ENCODE measurements at regions not wholly inside any gene's neighbourhood (a gene's known extent, or its start where the extent isn't known, plus 50 kb on each side); places are given as distances from the start of the nearest gene placed in this dataset.

GRCh38 chr9:135254176-135255032, 166.9 kb downstream of the OLFM1 start:
- no peak overlapping the region for H3K4me3 ChIP-seq
- no peak overlapping the region for H3K27ac ChIP-seq
- no peak overlapping the region for H3K9ac ChIP-seq (ENCODE audit: insufficient read length)
- no peaks in the 10 kb centered on the region for H3K9me3 ChIP-seq (ENCODE audit: low read depth, low read length)
- no peaks in the 10 kb centered on the region for H3K36me3 ChIP-seq (ENCODE audit: insufficient read depth, low read length)
- TF ChIP-seq EZH2 (IDR thresholded peaks at IDR 0.05) (no peak), POLR2AphosphoS5 (IDR thresholded peaks at IDR 0.05; ENCODE audit: borderline replicate concordance, low read depth, low read length) (no peak), FOXP2 (optimal IDR thresholded peaks at IDR 0.05; ENCODE audit: control extremely low read depth, extremely low read length, insufficient read depth) (no peak)
- no peak for DNase-seq (ENCODE audit: low read depth, low spot score)

- Histone ChIP-seq H3K9me3 (ENCODE audit: low read depth, low read length) (no peaks in the 10 kb centered on the region), H3K9ac (ENCODE audit: insufficient read length) (no peak overlapping the region), H3K36me3 (ENCODE audit: insufficient read depth, low read length) (no peaks in the 10 kb centered on the region), H3K27ac (no peak overlapping the region), H3K4me3 (no peak overlapping the region)
- TF ChIP-seq FOXP2 (optimal IDR thresholded peaks at IDR 0.05; ENCODE audit: control extremely low read depth, extremely low read length, insufficient read depth) (no peak), POLR2AphosphoS5 (IDR thresholded peaks at IDR 0.05; ENCODE audit: borderline replicate concordance, low read depth, low read length) (no peak), EZH2 (IDR thresholded peaks at IDR 0.05) (no peak)
- DNase-seq (ENCODE audit: low read depth, low spot score) = no peak
These were observed 167.8 kb downstream of the OLFM1 start for GRCh38 chr9:135255033-135255840.

GRCh38 chr9:135255841-135256580, 168.5 kb downstream of the OLFM1 start:
- H3K4me3 ChIP-seq = no peak overlapping the region
- no peak for TF ChIP-seq FOXP2 (optimal IDR thresholded peaks at IDR 0.05; ENCODE audit: control extremely low read depth, extremely low read length, insufficient read depth)
- no peak for TF ChIP-seq POLR2AphosphoS5 (IDR thresholded peaks at IDR 0.05; ENCODE audit: borderline replicate concordance, low read depth, low read length)
- no peak for TF ChIP-seq EZH2 (IDR thresholded peaks at IDR 0.05)
- H3K36me3 ChIP-seq (ENCODE audit: insufficient read depth, low read length) = no peaks in the 10 kb centered on the region
- H3K27ac ChIP-seq = no peak overlapping the region
- no peak for DNase-seq (ENCODE audit: low read depth, low spot score)
- no peak overlapping the region for H3K9ac ChIP-seq (ENCODE audit: insufficient read length)
- no peaks in the 10 kb centered on the region for H3K9me3 ChIP-seq (ENCODE audit: low read depth, low read length)

DNA sequence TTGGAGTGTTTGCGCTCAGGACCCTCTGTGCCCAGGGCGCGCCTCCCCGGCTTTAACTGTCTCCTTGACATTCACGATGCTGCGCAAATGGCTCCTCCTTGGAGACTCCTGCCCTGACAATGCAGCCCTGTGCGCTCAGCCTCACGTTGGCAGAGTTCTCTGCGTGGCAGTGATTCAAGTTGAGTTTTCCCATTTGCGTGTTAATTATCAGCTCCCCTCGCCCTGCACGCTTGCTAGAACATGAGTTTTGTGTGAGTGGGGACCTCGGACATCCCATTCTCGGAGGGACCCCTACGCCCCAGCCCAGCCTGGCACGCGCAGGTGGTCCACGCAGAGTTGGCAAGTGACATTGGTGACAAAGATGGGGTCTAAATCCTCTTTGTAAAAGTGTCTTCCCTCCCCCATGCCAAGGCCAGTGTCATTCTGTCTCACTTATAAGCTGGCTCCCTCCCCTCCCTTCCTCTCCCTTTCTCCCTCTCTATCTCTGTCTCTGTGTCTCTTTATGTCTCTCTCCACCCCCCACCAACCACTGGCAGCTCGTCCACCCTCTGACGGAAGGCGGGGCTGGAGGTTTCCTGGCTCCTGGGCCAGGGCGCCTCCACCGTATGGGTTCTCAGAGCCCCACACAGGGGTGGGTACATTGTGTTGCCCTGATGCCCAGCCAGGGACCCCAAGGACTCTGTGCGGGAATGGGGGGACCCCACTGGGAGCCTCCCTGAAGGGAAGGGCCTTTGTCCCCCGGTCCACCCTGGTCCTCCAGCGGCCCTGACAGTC, 169.3 kb downstream of the OLFM1 start:
- H3K4me3 ChIP-seq = no peak overlapping the region
- H3K9me3 ChIP-seq (ENCODE audit: low read depth, low read length) = no peaks in the 10 kb centered on the region
- H3K36me3 ChIP-seq (ENCODE audit: insufficient read depth, low read length) = no peaks in the 10 kb centered on the region
- DNase-seq (ENCODE audit: low read depth, low spot score) = no peak
- no peak overlapping the region for H3K27ac ChIP-seq
- no peak overlapping the region for H3K9ac ChIP-seq (ENCODE audit: insufficient read length)
- TF ChIP-seq POLR2AphosphoS5 (IDR thresholded peaks at IDR 0.05; ENCODE audit: borderline replicate concordance, low read depth, low read length) (no peak), EZH2 (IDR thresholded peaks at IDR 0.05) (no peak), FOXP2 (optimal IDR thresholded peaks at IDR 0.05; ENCODE audit: control extremely low read depth, extremely low read length, insufficient read depth) (no peak)

DNA sequence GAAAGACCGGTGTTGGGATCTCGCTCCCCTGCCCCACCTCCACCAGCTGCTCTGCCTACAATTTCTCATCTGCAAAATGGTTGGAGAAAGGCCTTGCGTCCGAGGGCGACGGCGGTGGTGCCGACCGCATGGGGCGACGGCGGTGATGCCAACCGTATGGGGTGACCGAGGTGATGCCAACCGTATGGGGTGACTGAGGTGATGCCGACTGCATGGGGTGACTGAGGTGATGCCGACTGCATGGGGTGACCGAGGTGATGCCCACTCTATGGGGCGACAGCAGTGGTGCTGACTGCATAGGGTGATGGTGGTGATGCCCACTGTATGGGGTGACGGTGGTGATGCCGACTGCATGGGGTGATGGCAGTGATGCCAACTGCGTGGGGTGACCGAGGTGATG, 171.0 kb downstream of the OLFM1 start:
- Histone ChIP-seq H3K9me3 (ENCODE audit: low read depth, low read length) (no peaks in the 10 kb centered on the region), H3K27ac (no peak overlapping the region), H3K36me3 (ENCODE audit: insufficient read depth, low read length) (no peaks in the 10 kb centered on the region), H3K9ac (ENCODE audit: insufficient read length) (no peak overlapping the region), H3K4me3 (no peak overlapping the region)
- TF ChIP-seq EZH2 (IDR thresholded peaks at IDR 0.05) (no peak), FOXP2 (optimal IDR thresholded peaks at IDR 0.05; ENCODE audit: control extremely low read depth, extremely low read length, insufficient read depth) (no peak), POLR2AphosphoS5 (IDR thresholded peaks at IDR 0.05; ENCODE audit: borderline replicate concordance, low read depth, low read length) (no peak)
- DNase-seq (ENCODE audit: low read depth, low spot score) = no peak

- TF ChIP-seq FOXP2 (optimal IDR thresholded peaks at IDR 0.05; ENCODE audit: control extremely low read depth, extremely low read length, insufficient read depth) (no peak), EZH2 (IDR thresholded peaks at IDR 0.05) (no peak)
- Histone ChIP-seq H3K27ac (no peak overlapping the region), H3K36me3 (ENCODE audit: insufficient read depth, low read length) (no peaks in the 10 kb centered on the region), H3K9ac (ENCODE audit: insufficient read length) (no peak overlapping the region), H3K9me3 (ENCODE audit: low read depth, low read length) (no peaks in the 10 kb centered on the region), H3K4me3 (no peak overlapping the region)
- DNase-seq (ENCODE audit: low read depth, low spot score) = no peak
These were observed 171.8 kb downstream of the OLFM1 start for GRCh38 chr9:135259273-135259672.

- H3K4me3 ChIP-seq = no peak overlapping the region
- no peaks in the 10 kb centered on the region for H3K9me3 ChIP-seq (ENCODE audit: low read depth, low read length)
- TF ChIP-seq POLR2AphosphoS5 (IDR thresholded peaks at IDR 0.05; ENCODE audit: borderline replicate concordance, low read depth, low read length) (no peak), FOXP2 (optimal IDR thresholded peaks at IDR 0.05; ENCODE audit: control extremely low read depth, extremely low read length, insufficient read depth) (no peak), EZH2 (IDR thresholded peaks at IDR 0.05) (no peak)
These were observed 173.0 kb downstream of the OLFM1 start for GRCh38 chr9:135260221-135261180.

More at GRCh38 chr9:135260221-135261180, 173.0 kb downstream of the OLFM1 start:
- H3K9ac ChIP-seq (ENCODE audit: insufficient read length) = no peak overlapping the region
- DNase-seq (ENCODE audit: low read depth, low spot score) = no peak
- no peak overlapping the region for H3K27ac ChIP-seq
- H3K36me3 ChIP-seq (ENCODE audit: insufficient read depth, low read length) = no peaks in the 10 kb centered on the region

Measured in SK-N-MC (cell line).